T-helper 1 cell treated with Interleukin-12 subunit alpha and Interleukin-12 subunit beta and Interleukin-4 antibody, amounts not matched to agents 30 μg/mL and 1 μg/mL, for 36 hours (primary cell): ENCODE measurements at regions not wholly inside any gene's neighbourhood (a gene's known extent, or its start where the extent isn't known, plus 50 kb on each side); places are given as distances from the start of the nearest gene placed in this dataset.
A peak's percentile ranks its signal among the peaks of the same experiment; 100 is the strongest.

Experiments used
- H3K27ac Mint-ChIP-seq: one replicate; pipeline ENCODE4 v1.8.0; 2021; ENCODE audit warnings: mild to moderate bottlenecking, mixed read lengths
- H3K27me3 Mint-ChIP-seq: one replicate; pipeline ENCODE4 v1.8.0; 2021; ENCODE audit warnings: low read depth, mixed read lengths
- H3K36me3 Mint-ChIP-seq: one replicate; pipeline ENCODE4 v1.8.0; 2021; ENCODE audit warnings: low read depth, mixed read lengths
- H3K4me1 Mint-ChIP-seq: one replicate; pipeline ENCODE4 v1.8.0; 2021; ENCODE audit warnings: low read depth, mixed read lengths
- H3K4me3 Mint-ChIP-seq: one replicate; pipeline ENCODE4 v1.8.0; 2021; ENCODE audit warnings: mild to moderate bottlenecking, moderate library complexity, mixed read lengths
- H3K9me3 Mint-ChIP-seq: one replicate; pipeline ENCODE4 v1.8.0; 2021; ENCODE audit warnings: mixed read lengths

DNA sequence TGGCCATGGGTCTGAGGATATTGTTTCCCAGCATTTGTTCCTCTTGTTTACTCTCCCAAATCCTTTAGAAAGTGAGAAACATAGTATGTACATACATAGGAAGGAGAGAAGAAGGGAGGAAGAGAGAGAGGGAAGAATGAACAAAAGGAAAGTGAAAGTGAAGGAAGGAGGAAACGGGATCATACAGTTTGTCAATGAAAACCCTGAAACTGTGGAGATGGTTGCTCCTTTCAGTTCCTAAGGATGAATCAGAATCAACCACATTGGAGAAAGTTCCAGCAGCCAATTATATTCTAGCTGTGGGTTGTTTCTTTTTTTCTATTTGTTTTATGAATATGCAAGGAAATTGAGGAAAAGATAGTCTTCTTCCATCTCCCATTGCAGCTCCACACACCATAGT is 396.5 kb downstream of the MLLT3 start:
- H3K4me3 Mint-ChIP-seq = peak overlapping the region; percentile 39
- H3K27ac Mint-ChIP-seq = no peak overlapping the region
- H3K4me1 Mint-ChIP-seq = peaks cover 35% of the 10 kb centered on the region
- H3K9me3 Mint-ChIP-seq = peaks cover 4% of the 10 kb centered on the region
- no peaks in the 10 kb centered on the region for H3K27me3 Mint-ChIP-seq
- peaks cover 7% of the 10 kb centered on the region for H3K36me3 Mint-ChIP-seq

DNA sequence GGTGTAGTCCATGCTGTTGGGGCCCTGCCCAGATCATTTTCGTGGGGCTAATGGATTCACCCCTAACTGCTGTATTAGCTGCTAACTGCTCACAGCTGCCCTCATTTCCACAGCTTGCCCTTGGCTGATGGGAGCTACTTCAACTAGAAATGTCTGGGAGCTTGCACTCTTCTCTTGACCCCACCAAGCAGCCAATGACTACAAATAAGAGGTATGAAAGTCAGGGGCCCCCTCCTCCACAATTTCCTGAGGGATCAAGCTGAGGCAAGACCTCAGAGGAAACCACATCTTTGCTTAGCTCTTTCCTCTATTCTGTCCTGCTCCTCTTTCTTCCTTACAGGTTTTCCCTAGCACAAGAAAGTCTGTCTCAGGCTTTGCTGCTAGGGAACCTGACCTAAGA is 397.5 kb downstream of the MLLT3 start:
- H3K4me3 Mint-ChIP-seq = no peak overlapping the region
- H3K4me1 Mint-ChIP-seq = peaks cover 40% of the 10 kb centered on the region
- peaks cover 4% of the 10 kb centered on the region for H3K36me3 Mint-ChIP-seq
- H3K27me3 Mint-ChIP-seq = no peaks in the 10 kb centered on the region
- no peak overlapping the region for H3K27ac Mint-ChIP-seq
- no peaks in the 10 kb centered on the region for H3K9me3 Mint-ChIP-seq

DNA sequence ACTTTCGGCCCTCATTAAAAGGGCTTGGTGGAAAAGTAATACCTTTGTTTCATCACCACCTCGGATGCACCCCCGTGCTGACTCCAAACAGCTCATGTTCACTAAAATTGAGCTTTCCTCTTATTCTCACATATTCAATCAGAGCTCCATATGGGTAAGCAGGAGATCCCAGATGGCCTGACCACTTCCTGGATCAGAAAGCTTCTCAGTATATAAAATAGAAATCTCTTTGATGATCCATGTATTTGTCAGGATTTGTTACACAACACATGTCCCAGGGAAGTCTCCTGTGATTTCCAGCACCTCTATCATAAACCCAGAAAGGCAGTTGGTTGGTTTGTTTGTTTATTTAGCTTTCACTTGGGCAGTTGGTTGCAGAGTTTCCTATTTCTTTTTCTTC is 402.0 kb downstream of the MLLT3 start:
- Mint-ChIP-seq H3K4me1 (peaks cover 20% of the 10 kb centered on the region), H3K27ac (no peak overlapping the region), H3K27me3 (no peaks in the 10 kb centered on the region), H3K36me3 (peaks cover 2% of the 10 kb centered on the region), H3K9me3 (no peaks in the 10 kb centered on the region), H3K4me3 (no peak overlapping the region)

DNA sequence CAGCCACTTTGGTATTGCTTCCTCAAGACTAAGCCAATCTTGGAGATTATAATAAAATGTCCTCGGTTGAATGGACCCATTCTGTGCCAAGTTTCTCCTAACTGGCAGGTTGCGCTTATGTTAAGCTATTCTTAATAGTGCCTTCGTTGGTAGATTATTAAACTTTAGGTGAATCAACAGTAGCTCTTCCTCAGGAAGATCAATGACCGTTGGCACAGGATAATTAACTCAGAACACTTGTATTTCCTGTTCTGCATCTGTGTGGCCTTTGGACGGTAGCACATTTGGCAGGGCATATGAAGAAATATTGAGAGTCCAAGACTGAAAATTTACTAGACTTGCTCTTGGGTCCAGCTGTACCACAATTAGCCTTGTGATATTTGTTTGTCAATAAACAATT is 402.9 kb downstream of the MLLT3 start:
- H3K4me3 Mint-ChIP-seq = no peak overlapping the region
- H3K9me3 Mint-ChIP-seq = no peaks in the 10 kb centered on the region
- H3K27me3 Mint-ChIP-seq = no peaks in the 10 kb centered on the region
- peaks cover 16% of the 10 kb centered on the region for H3K4me1 Mint-ChIP-seq
- H3K36me3 Mint-ChIP-seq = peaks cover 2% of the 10 kb centered on the region
- H3K27ac Mint-ChIP-seq = no peak overlapping the region

DNA sequence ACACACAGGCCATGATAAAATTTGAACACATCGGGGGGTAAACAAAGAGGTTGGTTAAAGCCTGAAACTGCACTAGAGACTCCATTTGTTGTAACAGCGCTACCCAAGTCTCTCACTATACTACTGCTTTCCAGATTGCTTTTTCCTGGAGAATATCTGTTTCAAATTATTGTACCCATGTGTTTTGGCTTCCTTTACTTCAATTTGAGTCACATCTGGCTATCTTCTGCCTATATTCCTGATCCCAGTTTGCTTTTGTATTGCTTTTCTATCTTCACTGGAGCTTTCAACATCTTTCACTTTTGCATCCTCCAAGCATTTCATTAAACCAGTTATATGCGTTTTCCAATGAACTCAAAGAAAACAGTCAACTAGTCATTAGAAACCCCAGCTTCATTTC is 404.7 kb downstream of the MLLT3 start:
- Mint-ChIP-seq H3K4me1 (peaks cover 13% of the 10 kb centered on the region), H3K27me3 (no peaks in the 10 kb centered on the region), H3K36me3 (peaks cover 5% of the 10 kb centered on the region), H3K4me3 (no peak overlapping the region), H3K9me3 (no peaks in the 10 kb centered on the region), H3K27ac (no peak overlapping the region)

DNA sequence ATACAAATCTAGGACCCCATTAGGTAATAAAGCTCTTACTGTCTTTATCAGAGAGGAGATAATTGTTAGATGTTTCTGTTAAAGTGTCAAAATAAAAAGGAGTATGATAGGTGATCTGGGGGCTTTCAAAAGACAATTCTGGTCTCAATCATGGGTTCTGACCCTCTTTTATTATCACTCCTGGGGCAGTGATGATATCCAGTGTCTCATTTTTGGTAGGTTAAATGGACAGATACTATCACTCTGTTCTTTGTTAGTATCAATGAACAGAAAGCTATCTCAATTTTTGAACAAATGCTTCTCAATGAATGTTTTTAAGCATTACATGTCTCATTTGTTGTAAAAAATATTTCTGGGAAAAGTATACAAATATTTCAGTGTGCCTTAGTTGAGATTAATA is 405.9 kb downstream of the MLLT3 start:
- H3K4me3 Mint-ChIP-seq = no peak overlapping the region
- H3K27ac Mint-ChIP-seq = no peak overlapping the region
- H3K36me3 Mint-ChIP-seq = peaks cover 5% of the 10 kb centered on the region
- H3K9me3 Mint-ChIP-seq = no peaks in the 10 kb centered on the region
- no peaks in the 10 kb centered on the region for H3K27me3 Mint-ChIP-seq
- H3K4me1 Mint-ChIP-seq = peaks cover 11% of the 10 kb centered on the region

DNA sequence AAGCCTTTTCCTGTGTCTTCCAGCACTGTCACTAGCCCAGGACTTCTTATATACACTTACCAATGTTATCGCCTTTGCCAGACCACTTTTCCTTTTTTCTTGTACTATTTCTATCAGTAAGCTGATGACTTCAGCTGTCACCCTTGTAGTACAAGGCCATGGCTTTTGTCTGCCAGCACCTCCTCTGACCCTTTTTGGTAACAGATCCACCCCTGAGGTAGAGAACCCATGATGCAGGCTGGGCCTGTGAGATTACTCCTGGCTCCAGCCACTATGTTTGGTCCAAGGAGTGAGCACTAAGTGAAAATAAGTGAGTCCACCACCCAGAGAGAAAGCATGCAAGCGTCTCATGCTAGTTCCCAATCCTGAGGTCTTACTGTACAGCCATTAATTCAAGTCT is 406.7 kb downstream of the MLLT3 start:
- Mint-ChIP-seq H3K36me3 (peaks cover 3% of the 10 kb centered on the region), H3K27ac (no peak overlapping the region)

DNA sequence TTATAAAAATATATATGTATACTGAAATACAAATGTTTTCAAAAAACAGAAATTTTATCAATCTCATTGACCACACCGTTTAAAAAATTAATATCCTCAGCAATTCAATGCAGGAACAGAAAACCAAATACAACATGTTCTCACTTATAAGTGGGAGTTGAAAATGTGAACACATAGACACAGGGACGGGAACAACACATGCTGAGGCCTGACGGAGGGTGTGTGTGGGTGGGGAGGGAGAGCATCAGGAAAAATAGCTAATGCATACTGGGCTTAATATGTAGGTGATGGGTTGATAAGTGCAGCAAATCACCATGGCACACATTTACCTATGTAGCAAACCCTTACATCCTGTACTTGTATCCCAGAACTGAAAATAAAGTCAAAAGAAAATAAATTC is 409.5 kb downstream of the MLLT3 start:
- no peaks in the 10 kb centered on the region for H3K27me3 Mint-ChIP-seq
- peaks cover 28% of the 10 kb centered on the region for H3K4me1 Mint-ChIP-seq
- H3K36me3 Mint-ChIP-seq = peaks cover 3% of the 10 kb centered on the region
- no peak overlapping the region for H3K4me3 Mint-ChIP-seq
- H3K9me3 Mint-ChIP-seq = no peaks in the 10 kb centered on the region
- H3K27ac Mint-ChIP-seq = no peak overlapping the region

More for the DNA sequence above, 406.7 kb downstream of the MLLT3 start:
- Mint-ChIP-seq H3K9me3 (no peaks in the 10 kb centered on the region), H3K27me3 (no peaks in the 10 kb centered on the region), H3K4me1 (peaks cover 9% of the 10 kb centered on the region), H3K4me3 (no peak overlapping the region)

DNA sequence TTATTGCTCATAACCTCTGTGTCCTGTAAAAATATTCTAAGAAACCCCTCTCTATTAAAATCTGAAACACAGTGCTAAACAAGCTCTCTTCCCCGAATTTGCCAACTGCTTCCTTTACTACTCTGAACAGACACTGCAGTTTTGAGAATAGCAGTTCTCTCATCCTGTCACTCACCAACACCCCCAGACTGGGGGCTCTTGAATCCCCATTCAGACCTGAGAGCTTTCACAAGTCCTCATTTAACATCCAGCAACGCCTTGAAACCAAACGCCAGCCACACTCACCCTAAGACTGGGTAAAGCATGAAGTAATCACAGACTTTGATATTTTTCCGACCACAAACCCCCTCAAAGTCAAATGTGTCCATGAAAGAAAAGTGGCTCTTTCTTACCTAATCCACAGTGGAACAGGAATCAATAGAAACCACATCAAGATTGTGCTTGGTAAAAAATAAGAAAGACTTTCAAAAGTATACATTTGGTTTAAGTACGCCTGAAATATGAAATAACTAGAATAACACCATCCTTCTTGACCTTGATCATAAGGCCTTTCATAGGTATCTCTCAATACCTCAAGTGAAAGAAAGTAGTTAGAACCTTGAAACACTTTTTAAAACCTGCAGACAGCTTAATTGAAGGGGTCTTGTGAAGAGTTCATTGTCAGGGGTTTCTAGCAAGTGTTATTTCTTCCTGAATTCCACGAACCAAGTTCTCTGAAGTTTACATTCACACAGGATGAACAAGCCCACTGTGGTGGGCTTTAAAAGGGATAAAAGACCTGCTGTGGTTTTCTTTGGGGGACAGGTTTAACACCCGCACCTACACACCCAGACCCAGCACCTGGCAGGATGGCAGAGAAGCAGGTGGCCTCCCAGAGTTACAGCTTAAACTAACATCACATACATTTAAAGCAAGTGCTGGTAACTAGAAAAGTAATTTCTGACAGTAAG is 412.6 kb downstream of the MLLT3 start:
- peaks cover 6% of the 10 kb centered on the region for H3K36me3 Mint-ChIP-seq
- H3K9me3 Mint-ChIP-seq = no peaks in the 10 kb centered on the region
- peak overlapping the region; percentile 41 for H3K4me3 Mint-ChIP-seq
- H3K27ac Mint-ChIP-seq = peak overlapping the region; percentile 88
- H3K4me1 Mint-ChIP-seq = peaks cover 39% of the 10 kb centered on the region
- H3K27me3 Mint-ChIP-seq = no peaks in the 10 kb centered on the region

DNA sequence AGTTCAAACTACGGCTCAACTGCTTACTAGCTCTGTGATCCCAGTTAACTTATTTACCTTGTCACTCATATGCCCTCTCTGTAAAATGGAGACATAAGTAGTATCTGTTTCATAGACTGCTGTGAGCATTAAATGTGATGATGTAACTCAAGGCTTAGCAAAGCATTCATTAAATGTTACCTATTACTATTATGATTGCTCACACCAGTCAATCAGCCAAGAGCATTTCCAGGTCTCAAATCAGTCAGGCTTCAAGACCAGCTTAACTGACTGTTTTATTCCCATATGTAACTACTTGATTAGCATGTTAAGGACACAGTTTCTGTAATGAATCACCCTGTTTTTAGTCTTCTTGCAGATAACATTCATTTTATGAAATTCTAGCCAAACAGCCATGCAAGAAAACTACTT is 413.3 kb downstream of the MLLT3 start:
- peaks cover 5% of the 10 kb centered on the region for H3K36me3 Mint-ChIP-seq
- H3K4me3 Mint-ChIP-seq = peak overlapping the region; percentile 41
- no peaks in the 10 kb centered on the region for H3K27me3 Mint-ChIP-seq
- no peaks in the 10 kb centered on the region for H3K9me3 Mint-ChIP-seq
- peaks cover 39% of the 10 kb centered on the region for H3K4me1 Mint-ChIP-seq
- peak overlapping the region; percentile 88 for H3K27ac Mint-ChIP-seq

DNA sequence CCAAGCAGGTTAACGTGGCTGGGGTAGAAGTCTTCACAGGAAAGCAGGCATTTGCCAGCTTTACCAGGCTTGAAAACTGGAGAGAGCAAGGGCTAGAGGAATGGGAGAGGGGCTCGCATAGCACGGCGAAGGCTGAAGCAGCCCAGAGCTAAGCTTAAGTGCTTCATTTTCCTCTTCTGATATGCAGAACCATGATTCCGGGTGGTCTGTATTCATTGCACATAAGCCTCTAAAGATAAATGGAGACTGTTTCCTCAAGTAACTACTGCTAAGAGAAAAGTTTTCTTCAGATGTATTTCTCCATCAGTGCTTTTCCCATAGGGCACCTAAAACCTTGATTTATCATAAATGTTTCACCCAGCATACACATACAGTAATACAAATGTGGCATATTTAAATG is 414.1 kb downstream of the MLLT3 start:
- no peaks in the 10 kb centered on the region for H3K9me3 Mint-ChIP-seq
- peaks cover 42% of the 10 kb centered on the region for H3K4me1 Mint-ChIP-seq
- peak overlapping the region; percentile 88 for H3K27ac Mint-ChIP-seq
- H3K27me3 Mint-ChIP-seq = no peaks in the 10 kb centered on the region
- no peak overlapping the region for H3K4me3 Mint-ChIP-seq
- H3K36me3 Mint-ChIP-seq = peaks cover 3% of the 10 kb centered on the region

DNA sequence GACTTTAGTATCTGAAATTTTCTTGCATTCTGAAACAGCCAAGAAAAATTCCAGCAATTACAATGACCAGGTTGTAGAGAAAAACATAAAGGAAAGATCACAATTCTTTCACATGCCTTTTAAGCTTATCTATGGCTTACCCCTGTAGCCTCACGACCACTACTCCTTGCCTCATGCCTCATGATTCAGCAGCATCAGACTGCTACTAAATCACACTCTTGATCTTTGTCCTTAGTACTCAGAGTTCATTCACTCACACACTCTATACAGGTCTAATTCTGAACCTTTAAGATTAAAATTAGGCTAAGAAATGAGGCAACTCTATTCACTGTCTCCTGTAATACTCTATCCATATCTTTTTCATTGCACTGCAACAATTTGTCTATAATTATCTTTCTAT is 415.1 kb downstream of the MLLT3 start:
- Mint-ChIP-seq H3K27me3 (no peaks in the 10 kb centered on the region), H3K4me3 (no peak overlapping the region), H3K27ac (peak overlapping the region; percentile 88), H3K9me3 (no peaks in the 10 kb centered on the region), H3K36me3 (peaks cover 7% of the 10 kb centered on the region), H3K4me1 (peaks cover 47% of the 10 kb centered on the region)

DNA sequence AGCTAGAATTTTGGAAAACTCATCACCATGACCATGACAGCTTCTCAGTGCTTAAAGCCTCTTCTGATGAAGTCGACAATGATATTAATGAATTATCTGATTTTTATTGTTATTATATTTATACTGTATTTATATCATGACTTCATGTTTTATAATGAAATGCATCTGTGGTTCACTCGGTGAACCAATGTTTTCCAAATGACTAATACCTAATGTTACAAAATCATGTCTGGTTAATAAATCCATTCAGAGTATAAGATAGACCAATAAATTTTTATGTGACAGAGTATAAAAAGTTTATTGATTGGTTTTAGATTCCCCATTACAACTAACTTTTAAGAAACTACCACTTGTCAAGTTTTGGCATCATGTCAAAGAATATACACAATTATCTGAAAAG is 416.5 kb downstream of the MLLT3 start:
- H3K36me3 Mint-ChIP-seq = peaks cover 8% of the 10 kb centered on the region

DNA sequence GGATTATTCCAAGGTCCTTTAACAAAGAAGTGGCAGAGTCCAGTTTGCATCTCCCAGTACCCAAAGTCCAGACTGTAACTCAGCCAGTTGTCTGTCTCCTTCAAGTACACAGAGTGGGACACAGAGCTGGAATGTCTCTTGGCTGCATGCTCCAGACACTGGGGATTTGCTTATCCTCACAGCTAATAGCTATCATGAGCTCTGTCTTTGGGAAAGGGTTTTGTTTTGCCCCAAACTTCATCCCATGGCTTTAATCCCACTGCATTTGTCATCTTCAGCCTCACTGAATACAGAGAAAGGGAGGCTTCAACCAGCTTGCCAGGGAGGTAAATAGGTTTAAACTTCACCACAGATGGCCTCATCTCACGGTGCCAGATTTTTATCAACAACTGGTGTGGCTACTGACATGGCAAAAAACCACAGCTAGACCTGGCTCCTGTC is 412.2 kb upstream of the SLC24A2 start:
- peaks cover 12% of the 10 kb centered on the region for H3K9me3 Mint-ChIP-seq
- H3K36me3 Mint-ChIP-seq = peaks cover 8% of the 10 kb centered on the region
- H3K27ac Mint-ChIP-seq = no peak overlapping the region
- H3K4me1 Mint-ChIP-seq = peaks cover 34% of the 10 kb centered on the region
- H3K4me3 Mint-ChIP-seq = no peak overlapping the region
- H3K27me3 Mint-ChIP-seq = no peaks in the 10 kb centered on the region

More for the DNA sequence above, 416.5 kb downstream of the MLLT3 start:
- Mint-ChIP-seq H3K4me3 (no peak overlapping the region), H3K27me3 (no peaks in the 10 kb centered on the region), H3K9me3 (peaks cover 3% of the 10 kb centered on the region), H3K27ac (no peak overlapping the region), H3K4me1 (peaks cover 56% of the 10 kb centered on the region)

DNA sequence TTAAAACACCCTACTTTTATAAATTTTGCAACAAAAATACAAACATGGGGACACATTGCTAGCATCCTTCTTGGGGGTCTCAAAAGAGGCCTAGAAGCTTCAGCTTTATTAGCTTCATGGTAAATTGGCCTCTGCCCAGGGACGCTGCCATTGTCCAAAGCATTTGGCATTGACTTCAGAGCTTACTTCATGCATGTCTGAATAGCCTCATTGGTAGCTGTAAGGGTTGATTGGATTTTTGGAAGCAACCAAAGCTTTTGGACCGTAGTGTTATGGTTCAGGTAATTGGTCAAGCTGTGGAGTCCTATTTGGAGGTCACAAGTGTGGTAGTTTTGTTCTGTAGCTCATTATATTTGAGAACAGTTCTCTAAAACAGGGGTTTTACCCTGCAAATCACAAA is 411.7 kb upstream of the SLC24A2 start:
- peaks cover 33% of the 10 kb centered on the region for H3K4me1 Mint-ChIP-seq
- H3K9me3 Mint-ChIP-seq = peaks cover 14% of the 10 kb centered on the region
- no peaks in the 10 kb centered on the region for H3K27me3 Mint-ChIP-seq
- H3K36me3 Mint-ChIP-seq = peaks cover 8% of the 10 kb centered on the region
- H3K27ac Mint-ChIP-seq = no peak overlapping the region
- no peak overlapping the region for H3K4me3 Mint-ChIP-seq
